NCI-H2171 (cell line): ENCODE measurements at regions not wholly inside any gene's neighbourhood (a gene's known extent, or its start where the extent isn't known, plus 50 kb on each side); places are given as distances from the start of the nearest gene placed in this dataset.
"Not testable (repeated sequence)": the region's sequence is repeated elsewhere in the genome, so short reads cannot be mapped to it uniquely, and the experiment has no call there.

Source experiments
- DNase-seq: peaks from one replicate; lab custom pipeline; 2025; lab: John Stamatoyannopoulos, UW

DNA sequence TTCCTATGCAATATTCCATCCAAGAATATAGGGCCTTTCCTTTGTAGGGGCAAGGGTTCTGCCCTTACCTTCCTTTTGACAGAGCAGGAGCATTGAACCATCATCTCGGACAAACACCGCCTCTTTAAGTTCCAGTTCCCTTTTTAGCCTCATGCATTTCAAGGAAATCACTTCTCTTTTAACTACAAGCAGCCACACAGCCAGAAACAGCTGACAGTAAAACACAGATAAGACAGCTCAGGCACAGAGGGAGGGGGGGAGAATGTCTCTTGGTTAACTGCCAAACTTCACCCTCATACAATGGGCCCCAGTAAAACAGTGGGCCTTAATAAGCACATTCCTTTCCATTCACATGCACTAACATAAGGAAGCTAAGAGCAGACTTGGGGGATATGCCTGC lies 648.3 kb downstream of the GABRG1 start:
- DNase-seq: no peak

DNA sequence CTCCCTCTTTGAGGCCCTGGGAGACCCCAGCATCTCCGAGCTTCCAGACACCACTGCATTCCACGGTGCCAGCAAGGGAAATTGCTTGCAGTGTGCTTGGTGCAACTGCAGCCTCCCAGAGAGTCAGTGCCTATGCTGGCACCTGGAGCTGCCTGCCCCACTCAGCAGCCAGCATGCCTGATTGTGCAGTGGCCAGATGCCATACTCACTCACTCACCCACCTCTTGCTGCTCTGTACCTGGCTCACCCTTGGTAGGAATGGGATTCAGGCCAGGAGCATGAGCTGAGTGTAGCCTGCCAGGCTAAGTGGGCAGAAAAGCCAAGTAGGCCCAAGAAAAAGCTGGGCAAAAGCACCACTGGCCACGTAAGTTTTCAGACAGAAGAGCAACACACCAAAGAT lies 651.4 kb downstream of the GABRG1 start:
- DNase-seq: no peak

DNA sequence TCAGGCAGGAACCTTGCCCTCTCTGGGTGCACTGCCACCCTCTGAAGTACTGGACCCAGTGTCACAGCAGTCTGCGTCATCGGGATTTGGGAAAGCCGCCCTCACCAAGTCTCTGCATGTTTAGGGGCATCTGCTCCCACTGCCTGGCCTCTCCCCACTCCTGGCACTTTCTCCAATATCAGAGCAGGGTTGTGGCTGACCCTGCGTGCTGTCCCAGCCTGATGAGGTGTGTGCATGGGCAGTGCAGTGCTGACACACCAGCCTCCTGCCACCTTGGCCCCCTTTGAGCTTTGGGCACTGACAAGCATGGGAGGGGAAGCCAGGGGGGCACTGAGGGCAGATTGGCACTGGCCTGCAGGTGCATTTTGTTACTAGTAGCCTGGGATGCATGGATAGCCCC lies 652.5 kb downstream of the GABRG1 start:
- no peak for DNase-seq

DNA sequence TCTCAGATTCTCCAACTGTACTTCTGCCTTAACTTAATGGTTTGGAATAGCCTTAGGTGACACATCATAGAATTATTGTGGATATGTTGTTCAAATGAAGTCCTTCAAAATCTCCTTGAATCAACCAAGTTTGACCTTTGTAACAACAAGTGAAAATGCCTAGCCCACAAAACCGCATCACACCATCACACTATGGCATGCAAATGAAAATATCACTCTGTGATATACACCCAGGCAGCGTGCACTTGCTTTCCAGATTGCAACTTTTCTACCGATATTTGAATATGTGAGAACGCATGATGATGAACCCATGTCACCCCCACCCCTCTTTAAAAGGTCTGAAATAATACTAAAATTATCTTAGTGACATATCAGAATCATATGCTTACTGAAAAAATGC lies 656.7 kb downstream of the GABRG1 start:
- DNase-seq: no peak

DNA sequence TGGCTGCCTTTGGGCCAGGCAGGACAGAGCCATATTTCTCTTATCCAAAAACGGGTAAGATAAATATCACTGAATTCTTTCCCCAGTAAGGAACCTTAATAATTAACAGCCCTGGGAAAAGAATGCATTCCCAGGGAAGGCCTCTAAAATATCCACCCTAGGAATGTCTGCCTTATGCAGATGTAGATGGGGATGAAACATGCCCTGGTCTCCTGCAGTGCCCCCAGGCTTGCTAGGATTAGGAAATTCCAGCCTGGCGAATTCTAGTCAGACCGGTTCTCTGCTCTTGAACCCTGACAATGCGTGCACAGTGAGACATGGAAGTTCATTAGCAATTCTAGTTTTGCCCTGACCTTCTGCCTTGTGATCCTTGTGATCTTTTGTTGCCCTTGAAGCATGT lies 663.7 kb downstream of the GABRG1 start:
- DNase-seq: not testable (repeated sequence)

DNA sequence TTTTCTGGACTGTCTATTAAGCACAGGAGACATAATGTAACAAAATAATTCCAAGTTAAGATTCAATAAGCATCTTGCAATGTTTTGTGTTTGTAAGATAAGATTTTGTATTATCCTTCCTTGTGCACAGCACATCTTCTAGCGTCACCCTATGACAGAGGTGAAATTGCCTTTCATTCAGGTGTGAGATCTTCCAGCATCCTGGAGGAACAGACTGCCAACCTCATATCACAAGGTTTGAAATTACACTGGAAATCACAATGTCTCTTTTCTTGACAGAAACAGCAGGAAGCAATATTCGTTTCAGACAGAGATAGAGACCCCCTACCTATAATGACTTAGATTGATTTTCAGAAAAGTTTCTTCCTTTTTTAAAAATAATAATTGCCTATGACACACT lies 668.6 kb downstream of the GABRG1 start:
- DNase-seq: no peak

DNA sequence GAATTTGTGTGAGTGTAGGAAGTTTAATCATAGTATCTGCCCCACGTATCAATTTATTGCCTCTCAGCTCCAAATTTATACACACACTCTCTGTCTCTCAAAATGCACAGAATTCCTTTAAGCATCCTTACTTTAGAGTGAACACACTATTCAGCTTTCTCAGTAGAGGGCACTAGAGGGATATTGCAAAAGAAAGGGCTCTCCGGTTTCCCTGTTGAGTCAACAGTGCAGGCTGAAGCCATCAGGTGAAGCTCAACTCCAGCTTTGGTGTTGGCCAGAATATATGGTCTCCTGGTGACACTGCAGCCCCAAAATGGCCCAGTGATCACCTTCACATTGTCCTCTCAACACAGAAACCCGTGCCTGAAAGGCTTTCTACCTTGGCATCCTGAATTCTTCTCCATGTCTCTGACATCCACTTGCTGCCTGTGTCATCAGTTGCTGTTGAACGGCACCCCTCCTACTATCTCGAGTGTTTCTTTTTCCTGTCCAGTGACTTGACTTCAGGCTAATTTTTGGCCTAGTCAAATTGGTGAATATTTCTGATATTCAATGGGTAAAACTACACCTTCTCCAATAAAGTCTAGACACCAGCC lies 670.5 kb downstream of the GABRG1 start:
- peak; percentile 0 for DNase-seq

DNA sequence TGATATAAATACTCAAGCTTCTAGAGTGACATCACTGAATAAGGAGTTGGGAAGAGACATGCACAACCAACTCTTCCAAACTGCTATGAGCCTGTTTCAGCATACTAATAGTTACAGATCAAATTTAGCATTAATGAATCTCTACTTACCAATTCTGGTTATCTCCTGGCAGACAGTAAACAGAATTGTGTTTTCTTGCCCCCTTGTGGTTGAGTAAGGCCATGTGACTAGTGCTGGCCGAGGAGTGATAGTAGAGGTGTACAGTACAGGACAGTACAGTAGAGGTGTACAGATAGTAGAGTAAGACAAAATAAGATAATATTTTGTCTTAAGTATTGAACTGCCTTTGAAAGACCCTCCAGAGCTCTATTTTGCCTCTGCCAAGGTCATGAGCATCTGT lies 681.4 kb downstream of the GABRG1 start:
- DNase-seq: no peak

DNA sequence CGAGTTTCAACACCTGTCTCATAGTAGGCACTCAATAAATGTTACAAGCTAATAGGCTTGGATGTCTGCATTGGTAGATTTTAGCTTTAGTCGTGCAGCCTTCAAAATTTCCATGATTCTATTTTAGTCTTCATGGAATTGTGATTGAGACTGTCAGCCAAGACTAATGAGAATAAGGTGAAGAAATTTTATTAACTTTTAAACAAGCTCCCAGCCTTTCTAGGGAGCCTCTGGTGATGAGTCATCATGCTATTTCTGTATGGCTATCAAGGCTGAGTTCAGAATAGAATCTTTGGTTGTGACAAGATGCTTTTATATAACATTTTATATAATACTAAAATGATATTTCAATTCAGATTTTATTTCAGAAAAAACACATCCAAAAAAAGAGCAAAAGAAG lies 685.8 kb downstream of the GABRG1 start:
- no peak for DNase-seq

DNA sequence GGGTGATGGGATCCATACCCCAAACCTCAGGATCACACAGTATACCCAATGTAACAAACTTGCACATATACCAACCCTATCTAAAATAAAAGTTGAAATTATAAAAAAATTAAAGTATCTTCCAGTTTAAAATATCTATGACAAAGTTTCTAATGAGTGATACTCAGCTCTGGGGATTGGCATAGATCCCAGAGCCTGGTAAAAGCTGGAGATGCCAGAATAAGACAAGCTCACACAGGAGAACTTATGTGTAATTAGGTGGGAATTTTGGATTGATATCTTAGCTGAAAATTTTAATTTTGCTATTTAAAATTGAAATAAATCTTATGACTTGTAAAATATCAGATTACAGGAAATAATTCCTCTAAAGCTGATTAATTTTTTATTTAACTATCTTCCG lies 686.5 kb downstream of the GABRG1 start:
- DNase-seq: no peak

DNA sequence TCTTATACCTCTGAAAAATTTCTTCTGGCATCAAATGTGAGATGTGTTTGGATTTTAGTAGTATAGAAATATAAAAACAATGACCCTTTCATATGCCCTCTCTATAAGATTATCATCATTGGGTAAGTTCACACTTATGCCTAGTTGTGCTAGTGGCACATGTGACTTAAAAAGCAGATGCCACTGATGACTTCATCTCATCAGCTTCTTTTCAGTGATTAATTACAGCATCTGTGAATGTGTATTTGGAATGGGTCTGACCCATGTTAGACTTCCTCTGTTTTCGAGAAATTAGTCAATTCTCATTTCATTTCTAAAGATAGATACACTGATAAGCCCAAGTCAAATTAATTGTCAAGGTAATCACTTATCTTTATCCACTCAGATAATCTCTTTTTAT lies 698.7 kb downstream of the GABRG1 start:
- no peak for DNase-seq

DNA sequence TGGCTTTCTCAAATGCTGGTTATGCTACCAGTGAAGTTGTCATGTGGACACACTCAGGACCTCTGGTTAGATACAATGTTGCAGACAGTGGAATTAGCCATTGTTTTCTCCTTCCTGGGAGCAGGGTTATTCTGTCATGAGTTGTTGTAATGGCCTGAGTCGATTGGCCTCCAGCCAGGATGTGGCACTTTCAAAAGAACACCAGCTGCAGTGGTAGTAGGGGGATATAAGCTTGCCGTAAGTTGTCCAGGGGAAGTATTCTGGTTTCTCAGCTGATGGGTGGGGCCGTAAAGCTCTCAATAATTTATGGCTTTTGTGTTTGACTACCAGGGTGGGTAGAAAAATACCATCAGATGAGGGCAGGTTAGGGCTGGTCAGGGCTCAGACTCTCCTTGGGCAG lies 697.5 kb upstream of the GNPDA2 start:
- DNase-seq: no peak

DNA sequence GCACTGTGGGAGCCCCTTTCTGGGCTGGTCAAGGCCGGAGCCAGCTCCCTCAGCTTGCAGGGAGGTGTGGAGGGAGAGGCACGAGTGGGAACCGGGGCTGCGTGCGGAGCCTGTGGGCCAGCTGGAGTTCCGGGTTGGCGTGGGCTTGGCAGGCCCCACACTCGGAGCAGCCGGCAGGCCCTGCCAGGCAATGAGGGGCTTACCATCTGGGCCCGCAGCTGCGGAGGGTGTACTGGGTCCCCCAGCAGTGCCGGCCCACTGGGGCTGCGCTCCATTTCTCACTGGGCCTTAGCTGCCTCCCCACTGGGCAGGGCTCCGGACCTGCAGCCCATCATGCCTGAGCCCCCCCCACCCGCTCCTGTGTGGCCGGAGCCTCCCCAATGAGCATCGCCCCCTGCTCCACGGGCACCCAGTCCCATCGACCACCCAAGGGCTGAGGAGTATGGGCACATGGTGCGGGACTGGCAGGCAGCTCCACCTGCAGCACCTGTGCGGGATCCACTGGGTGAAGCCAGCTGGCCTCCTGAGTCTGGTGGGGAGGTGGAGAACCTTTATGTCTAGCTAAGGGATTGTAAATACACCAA lies 693.8 kb upstream of the GNPDA2 start:
- DNase-seq: not testable (repeated sequence)

DNA sequence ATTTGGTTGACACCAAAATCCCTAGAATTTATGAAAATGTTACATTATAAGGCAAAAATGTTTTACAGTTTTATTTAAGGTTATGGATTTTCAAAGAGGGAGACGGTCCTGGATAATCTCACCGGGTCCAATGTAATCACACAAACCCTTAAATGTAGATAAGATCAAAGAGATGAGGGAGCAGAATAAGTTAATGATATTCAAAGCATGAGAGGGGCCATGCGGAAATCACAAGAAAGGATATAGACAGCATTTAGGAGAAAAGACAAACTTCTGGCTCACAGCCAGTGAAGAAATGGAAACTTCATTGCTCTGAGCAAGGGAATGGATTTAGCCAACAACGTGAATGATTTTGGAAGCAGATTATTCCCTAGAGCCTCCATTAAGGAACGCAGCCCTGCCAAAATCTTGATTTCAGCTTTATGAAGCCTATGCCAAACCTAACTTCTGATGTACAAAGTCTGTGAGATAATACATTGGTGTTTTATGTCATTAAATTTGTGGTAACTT lies 684.4 kb upstream of the GNPDA2 start:
- DNase-seq: no peak

DNA sequence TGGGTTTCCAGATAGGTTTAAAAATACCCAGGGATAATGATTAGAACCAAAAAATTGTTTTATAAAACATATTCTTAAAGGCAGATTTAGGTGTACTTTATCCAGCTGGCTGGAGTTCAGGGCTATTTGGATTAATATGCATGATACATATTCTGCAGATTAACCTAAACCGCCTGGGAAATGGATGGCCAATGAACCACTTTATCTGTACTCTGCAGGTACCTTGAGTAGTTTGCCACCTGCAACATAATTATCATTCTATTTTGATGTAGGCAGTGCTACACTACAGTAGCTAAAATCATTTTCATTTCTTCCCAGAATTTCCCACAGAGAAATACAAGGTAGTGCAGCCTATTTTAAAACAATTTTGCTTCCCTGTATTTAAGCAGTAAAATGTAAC lies 683.2 kb upstream of the GNPDA2 start:
- DNase-seq: no peak

DNA sequence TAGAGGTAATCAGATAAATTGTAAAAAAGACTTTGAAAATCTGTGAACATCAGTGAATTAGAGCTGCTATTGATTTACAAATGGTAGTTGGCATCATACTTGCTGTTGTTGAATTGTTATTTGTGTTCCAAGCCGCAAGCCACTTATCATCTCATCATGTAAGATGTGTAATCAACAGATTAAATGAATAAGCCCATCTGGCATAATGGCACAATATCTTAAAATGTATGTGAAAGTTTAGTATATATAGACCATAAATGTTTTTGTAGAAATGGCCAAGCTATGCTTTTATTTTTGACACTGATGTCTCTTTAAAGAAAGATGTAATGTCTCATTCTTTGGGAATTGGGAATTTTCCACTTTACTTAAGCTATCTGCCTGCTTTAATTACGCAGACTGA lies 682.6 kb upstream of the GNPDA2 start:
- no peak for DNase-seq

DNA sequence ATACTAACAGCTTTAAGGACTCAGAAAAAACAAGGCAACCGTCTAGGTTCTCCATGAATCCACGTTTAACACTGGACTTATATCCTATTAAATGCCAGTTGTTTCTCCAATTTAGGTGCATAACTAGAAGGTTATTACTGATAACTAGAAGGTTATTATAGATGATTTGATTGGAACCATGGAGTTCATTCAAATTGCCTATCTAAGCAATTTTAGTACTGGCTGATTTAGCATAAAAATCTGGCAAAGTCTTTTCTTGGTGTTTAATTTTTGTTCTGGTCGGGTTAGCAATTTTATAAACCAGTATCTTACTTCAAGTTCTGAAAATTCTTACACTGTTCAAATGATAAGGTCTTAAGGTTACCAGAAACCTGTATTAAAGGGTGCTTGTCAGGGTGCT lies 672.8 kb upstream of the GNPDA2 start:
- DNase-seq: no peak

DNA sequence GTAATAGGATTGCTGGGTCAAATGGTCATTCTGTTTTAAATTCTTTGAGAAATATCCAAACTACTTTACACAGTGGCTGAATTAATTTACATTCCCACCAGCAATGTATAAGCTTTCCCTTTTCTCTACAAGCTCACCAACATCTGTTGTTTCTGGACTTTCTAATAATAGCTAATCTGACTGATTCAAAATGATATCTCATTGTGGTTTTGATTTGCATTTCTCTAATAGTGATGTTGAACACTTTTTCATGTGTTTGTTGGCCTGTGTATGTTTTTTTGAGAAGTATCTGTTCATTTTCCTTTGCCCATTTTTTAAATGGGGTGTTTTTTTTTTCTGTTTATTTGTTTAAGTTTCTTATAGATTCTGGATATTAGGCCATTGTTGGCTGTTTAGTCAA lies 659.0 kb upstream of the GNPDA2 start:
- DNase-seq: no peak

DNA sequence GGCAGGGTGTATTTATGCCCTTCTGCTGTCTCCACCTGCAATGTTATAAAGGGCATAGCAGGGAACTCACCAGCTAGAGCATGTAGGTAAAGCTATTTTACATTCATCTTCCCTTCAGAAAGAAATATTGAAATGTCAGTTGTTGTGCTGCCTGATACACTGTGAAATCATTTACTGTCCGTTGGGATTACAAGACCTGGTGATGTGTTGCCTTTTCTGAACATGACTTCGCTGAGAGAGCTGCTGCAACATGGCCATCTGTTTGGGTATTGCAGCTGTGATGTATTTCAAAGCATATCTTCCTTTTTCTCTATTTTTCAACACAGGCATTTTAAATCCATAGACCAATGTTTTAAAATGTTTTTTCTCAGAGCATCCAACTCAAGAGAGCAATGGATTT lies 644.1 kb upstream of the GNPDA2 start:
- no peak for DNase-seq

DNA sequence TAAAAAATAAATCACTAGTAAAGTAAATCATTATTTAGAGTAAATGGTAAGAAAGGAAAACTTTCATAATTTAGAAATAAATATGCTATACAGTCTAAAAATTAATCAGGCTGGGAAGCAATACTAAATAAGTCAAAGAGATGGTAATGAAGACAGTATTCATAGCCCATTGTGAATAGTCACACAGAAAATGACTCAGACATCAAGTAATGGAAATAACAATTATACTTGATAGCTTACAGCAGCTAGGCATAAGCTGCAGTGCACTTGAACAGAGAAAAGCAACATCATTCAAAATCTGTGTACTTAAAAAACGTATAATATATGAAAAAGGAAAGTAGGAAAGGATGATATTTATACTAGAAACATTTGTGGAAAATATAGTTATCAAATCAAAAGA lies 642.5 kb upstream of the GNPDA2 start:
- DNase-seq: no peak

DNA sequence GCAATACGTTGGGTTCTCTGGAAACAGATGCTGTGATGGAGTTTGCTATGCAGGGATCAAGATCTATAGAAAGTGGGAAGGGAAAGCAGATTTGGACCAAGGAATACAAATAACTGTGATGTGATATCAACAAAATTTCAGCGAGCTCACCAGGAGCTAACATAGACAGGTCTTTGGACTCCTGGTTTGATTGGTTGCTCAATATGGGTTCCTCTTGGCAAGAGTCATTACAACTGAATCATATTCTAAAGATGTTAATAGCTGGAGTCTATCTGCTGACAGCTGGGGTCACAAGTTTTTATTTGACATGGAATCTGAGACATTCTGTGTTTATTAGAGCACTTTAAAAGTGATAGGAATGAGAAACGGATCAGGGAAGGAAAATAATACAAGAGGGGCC lies 637.6 kb upstream of the GNPDA2 start:
- no peak for DNase-seq

DNA sequence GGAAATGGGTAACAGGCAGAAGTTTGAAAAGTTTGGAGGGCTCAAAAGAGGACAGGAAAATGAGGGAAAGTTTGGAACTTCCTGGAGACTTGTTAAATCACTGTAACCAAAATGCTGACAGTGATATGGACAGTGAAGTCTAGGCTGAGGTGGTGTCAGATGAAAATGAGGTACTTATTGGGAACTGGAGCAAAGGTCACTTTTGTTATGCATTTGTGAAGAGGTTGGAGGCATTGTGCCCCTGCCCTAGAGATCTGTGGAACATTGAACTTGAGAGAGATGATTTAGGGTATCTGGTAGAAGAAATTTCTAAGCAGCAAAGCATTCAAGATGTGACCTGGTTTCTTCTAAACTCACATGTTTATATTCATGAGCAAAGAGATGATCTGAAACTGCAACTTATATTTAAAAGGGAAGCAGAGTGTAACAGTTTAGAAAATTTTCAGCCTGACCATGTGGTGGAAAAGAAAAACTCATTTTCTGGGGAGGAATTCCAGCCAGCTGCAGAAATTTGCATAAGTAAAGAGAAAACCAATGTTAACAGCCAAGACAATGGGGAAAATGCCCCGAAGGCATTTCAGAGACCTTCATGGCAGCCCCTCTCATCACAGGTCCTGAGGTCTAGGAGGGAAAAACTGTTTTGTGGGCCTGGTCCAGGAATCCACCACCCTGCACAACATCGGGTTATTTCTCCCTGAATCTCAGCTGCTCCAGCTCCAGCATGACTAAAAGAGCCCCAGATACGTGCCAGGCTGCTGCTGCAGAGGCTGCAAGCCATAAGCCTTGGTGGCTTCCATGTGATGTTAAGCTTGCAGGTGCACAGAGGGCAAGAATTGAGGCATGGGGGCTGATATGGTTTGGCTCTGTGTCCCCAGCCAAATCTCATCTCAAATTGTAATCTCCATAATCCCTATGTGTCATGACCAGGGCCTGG lies 632.5 kb upstream of the GNPDA2 start:
- DNase-seq: no peak

DNA sequence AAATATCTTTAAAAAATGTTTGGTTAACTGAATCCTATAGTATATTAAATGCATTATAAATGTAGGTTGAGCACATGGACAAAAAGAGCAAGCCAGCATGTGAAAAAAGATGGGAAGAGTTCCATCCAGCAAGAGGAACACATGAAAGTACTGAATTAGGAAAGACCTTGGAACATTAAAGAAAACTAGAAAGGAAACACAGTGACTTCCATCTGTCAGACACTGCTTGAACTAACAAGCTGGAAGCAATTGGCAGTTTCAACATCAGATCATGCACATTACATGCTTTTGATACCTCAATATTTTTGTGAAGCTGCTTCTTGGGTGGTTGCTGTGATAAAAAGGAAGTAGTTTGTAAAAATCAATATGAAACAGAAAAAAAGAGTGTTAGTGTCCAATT lies 626.8 kb upstream of the GNPDA2 start:
- no peak for DNase-seq
